DND-41 (cell line): ENCODE measurements at regions not wholly inside any gene's neighbourhood (a gene's known extent, or its start where the extent isn't known, plus 50 kb on each side); places are given as distances from the start of the nearest gene placed in this dataset.

Experiments used
- ATAC-seq: fragments of 200-7000 bp; cut with Tn5 transposase; 3 replicates; pipeline ENCODE4 v1.9.1; 2021; ENCODE audit warnings: low read depth; ENCODE audit not compliant: insufficient read depth
- DNase-seq: peaks from one replicate; pipeline ENCODE4 v3.0.0-alpha.2; 2020
- H2AFZ ChIP-seq: 2 replicates; pipeline ENCODE4 v1.6.0; 2012; ENCODE audit warnings: low read depth, low read length
- H3K27ac ChIP-seq: 2 replicates; pipeline ENCODE4 v1.5.1; 2012; ENCODE audit warnings: low read length, inconsistent platforms
- H3K27me3 ChIP-seq: fragments of 200-600 bp; sonication (generic); 2 replicates; pipeline ENCODE4 v1.6.0; 2012; ENCODE audit warnings: low read length, mild to moderate bottlenecking, inconsistent platforms; ENCODE audit not compliant: insufficient read depth, poor library complexity
- H3K36me3 ChIP-seq: 2 replicates; pipeline ENCODE4 v1.5.1; 2012; ENCODE audit warnings: low read length, inconsistent platforms; ENCODE audit not compliant: insufficient read depth
- H3K4me1 ChIP-seq: 2 replicates; pipeline ENCODE4 v1.5.1; 2012; ENCODE audit warnings: mild to moderate bottlenecking, low read length; ENCODE audit not compliant: insufficient read depth
- H3K4me2 ChIP-seq: 2 replicates; pipeline ENCODE4 v1.6.0; 2012; ENCODE audit warnings: mild to moderate bottlenecking, moderate library complexity, low read length, inconsistent platforms; ENCODE audit not compliant: insufficient read depth
- H3K4me3 ChIP-seq, 2 experiments: fragments of 200-600 bp in 1 of 2; shearing (Covaris generic) in 1 of 2; 2 replicates each; pipeline ENCODE4 v1.5.1; 2012 to 2016; ENCODE audit warnings: inconsistent platforms in 2 of 2, low read length in 2 of 2, mild to moderate bottlenecking in 2 of 2, low read depth in 1 of 2, moderate library complexity in 1 of 2
- H3K79me2 ChIP-seq: 2 replicates; pipeline ENCODE4 v1.6.0; 2012; ENCODE audit warnings: low read length, inconsistent platforms; ENCODE audit not compliant: insufficient read depth
- H3K9ac ChIP-seq: 2 replicates; pipeline ENCODE4 v1.6.0; 2012; ENCODE audit warnings: low read depth, mild to moderate bottlenecking, inconsistent platforms, low read length, moderate library complexity
- H3K9me3 ChIP-seq: 2 replicates; pipeline ENCODE4 v1.5.1; 2012; ENCODE audit warnings: low read length, moderate library complexity, mild to moderate bottlenecking, inconsistent platforms; ENCODE audit not compliant: insufficient read depth, severe bottlenecking
- H4K20me1 ChIP-seq: 2 replicates; pipeline ENCODE4 v1.6.0; 2012; ENCODE audit warnings: low read length; ENCODE audit not compliant: insufficient read depth
- EZH2 ChIP-seq: IDR thresholded peaks from 3 replicates; pipeline ENCODE4 v1.6.1; 2012; ENCODE audit warnings: borderline replicate concordance, low read depth, mild to moderate bottlenecking, moderate library complexity, low read length, inconsistent platforms; ENCODE audit not compliant: severe bottlenecking
- TF ChIP-seq, protein P1 (sequence below): IDR thresholded peaks from 2 replicates; pipeline ENCODE4 v1.5.1; 2012; ENCODE audit warnings: borderline replicate concordance, low read length, moderate library complexity, mild to moderate bottlenecking; ENCODE audit not compliant: poor library complexity, severe bottlenecking; ENCODE audit errors: extremely low read depth

DNA sequence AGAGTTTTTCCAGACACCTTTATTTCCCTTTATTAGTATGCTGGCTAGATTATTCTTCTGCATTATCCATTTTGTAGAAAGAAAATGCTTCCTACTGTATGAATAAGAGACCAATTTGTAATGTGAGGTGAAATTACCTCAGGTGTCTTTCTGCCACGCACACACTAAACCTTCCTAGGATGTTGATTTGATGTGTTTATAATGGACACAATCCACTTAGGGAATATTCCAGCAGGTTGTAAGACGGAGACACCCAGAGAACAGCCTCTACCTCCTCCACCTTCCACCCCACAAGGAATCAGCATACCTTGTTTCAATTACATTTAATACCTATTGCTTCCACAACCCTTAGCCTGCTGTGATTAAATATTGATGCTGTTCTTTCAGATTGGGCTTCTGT, 379.1 kb upstream of the KIRREL3 start:
- H3K9ac ChIP-seq, result no peak overlapping the region
- no peak overlapping the region for H3K4me3 ChIP-seq
- DNase-seq, result no peak
- no peaks in the 10 kb centered on the region for H3K9me3 ChIP-seq
- H3K79me2 ChIP-seq, result no peaks in the 10 kb centered on the region
- H3K36me3 ChIP-seq, result no peaks in the 10 kb centered on the region
- H4K20me1 ChIP-seq, result no peaks in the 10 kb centered on the region
- peaks cover 3% of the 10 kb centered on the region for H3K27me3 ChIP-seq
- H3K27ac ChIP-seq, result no peak overlapping the region
- no peaks in the 10 kb centered on the region for H3K4me1 ChIP-seq
- H2AFZ ChIP-seq, result no peak overlapping the region
- TF ChIP-seq, protein P1, sequence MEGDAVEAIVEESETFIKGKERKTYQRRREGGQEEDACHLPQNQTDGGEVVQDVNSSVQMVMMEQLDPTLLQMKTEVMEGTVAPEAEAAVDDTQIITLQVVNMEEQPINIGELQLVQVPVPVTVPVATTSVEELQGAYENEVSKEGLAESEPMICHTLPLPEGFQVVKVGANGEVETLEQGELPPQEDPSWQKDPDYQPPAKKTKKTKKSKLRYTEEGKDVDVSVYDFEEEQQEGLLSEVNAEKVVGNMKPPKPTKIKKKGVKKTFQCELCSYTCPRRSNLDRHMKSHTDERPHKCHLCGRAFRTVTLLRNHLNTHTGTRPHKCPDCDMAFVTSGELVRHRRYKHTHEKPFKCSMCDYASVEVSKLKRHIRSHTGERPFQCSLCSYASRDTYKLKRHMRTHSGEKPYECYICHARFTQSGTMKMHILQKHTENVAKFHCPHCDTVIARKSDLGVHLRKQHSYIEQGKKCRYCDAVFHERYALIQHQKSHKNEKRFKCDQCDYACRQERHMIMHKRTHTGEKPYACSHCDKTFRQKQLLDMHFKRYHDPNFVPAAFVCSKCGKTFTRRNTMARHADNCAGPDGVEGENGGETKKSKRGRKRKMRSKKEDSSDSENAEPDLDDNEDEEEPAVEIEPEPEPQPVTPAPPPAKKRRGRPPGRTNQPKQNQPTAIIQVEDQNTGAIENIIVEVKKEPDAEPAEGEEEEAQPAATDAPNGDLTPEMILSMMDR, result no peak
- no peak for TF ChIP-seq EZH2
- ATAC-seq, result no peak
- H3K4me2 ChIP-seq, result no peak overlapping the region

DNA sequence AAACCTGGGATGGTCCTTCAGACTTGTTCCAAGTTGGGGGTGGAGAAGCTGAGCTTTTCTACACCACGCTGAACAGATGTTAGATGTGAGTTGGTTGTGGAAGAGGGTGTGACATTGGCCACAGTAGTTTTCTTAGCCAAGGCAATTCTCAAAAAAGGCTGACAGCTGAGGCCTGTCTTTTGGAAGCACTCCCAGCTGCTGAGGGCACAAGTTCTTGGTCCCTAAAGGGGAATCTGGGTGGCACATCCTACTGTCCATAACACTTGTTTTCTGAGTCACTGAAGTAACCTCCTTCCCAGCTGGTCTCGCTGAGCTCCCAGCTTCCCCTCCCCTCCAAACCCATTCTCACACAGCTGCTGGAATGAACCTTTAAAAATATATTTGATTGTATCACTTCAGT, 375.7 kb upstream of the KIRREL3 start:
- no peak for ATAC-seq
- H3K4me2 ChIP-seq, result no peak overlapping the region
- DNase-seq, result no peak
- H2AFZ ChIP-seq, result no peak overlapping the region
- TF ChIP-seq, protein P1, result no peak
- H3K9me3 ChIP-seq, result no peaks in the 10 kb centered on the region
- no peaks in the 10 kb centered on the region for H3K36me3 ChIP-seq
- no peak overlapping the region for H3K27ac ChIP-seq
- no peaks in the 10 kb centered on the region for H4K20me1 ChIP-seq
- no peak overlapping the region for H3K9ac ChIP-seq
- H3K4me1 ChIP-seq, result no peaks in the 10 kb centered on the region
- peaks cover 6% of the 10 kb centered on the region for H3K27me3 ChIP-seq
- H3K4me3 ChIP-seq, result no peak overlapping the region
- no peaks in the 10 kb centered on the region for H3K79me2 ChIP-seq

DNA sequence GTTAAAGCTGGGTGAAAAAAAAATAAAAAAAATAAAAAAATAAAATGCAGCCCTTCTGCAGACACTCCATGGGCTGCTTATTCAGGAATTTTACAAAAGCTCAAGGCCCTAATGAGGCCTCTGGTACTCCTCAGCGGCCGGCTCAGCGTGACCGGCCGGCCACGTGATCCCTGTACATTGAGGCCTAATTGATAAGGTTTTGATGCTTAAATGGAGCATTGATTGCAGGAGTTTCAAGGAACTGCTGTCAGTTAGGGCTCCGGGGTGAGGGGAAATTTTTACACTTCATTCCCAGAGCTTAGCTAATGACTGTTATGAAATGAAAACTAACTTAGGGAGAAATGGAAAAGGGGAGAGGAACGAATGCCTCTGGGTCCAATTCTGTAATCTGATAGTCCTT, 368.8 kb upstream of the KIRREL3 start:
- Histone ChIP-seq H3K79me2 (no peaks in the 10 kb centered on the region), H2AFZ (no peak overlapping the region)
- no peak for TF ChIP-seq EZH2

DNA sequence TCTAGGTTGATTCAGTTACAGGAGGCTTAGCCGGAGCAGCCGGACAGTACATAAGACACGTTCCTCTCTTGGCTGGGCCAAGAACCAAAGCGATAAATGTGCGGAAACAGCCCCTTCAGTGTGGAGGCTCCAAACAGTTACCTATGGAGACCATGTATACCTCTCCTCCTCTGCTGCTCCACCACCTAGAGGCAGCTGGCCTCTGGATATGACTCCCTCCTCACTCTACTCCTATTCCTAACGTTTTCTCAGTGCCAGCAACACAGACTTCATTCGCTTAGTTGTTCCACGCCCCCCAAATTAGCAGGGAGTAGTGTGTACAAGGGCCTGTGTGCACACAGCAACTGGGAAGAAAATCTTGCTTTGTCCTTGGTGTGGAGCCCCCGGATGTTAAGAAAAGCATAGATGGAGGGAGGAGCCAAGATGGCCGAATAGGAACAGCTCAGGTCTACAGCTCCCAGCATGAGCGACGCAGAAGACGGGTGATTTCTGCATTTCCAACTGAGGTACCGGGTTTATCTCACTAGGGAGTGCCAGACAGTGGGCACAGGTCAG, 362.3 kb upstream of the KIRREL3 start:
- TF ChIP-seq EZH2, result no peak
- H3K27ac ChIP-seq, result no peak overlapping the region
- H3K79me2 ChIP-seq, result no peaks in the 10 kb centered on the region
- H3K9ac ChIP-seq, result no peak overlapping the region
- no peaks in the 10 kb centered on the region for H3K4me1 ChIP-seq
- no peak overlapping the region for H2AFZ ChIP-seq
- no peaks in the 10 kb centered on the region for H3K9me3 ChIP-seq
- H3K4me2 ChIP-seq, result no peak overlapping the region
- H3K27me3 ChIP-seq, result no peaks in the 10 kb centered on the region
- no peak for ATAC-seq
- no peak overlapping the region for H3K4me3 ChIP-seq
- no peaks in the 10 kb centered on the region for H3K36me3 ChIP-seq
- no peak for DNase-seq
- no peaks in the 10 kb centered on the region for H4K20me1 ChIP-seq

More for the DNA sequence above, 368.8 kb upstream of the KIRREL3 start:
- DNase-seq (no peak), ATAC-seq (no peak)
- Histone ChIP-seq H3K4me1 (no peaks in the 10 kb centered on the region), H4K20me1 (no peaks in the 10 kb centered on the region), H3K27me3 (peaks cover 3% of the 10 kb centered on the region), H3K36me3 (no peaks in the 10 kb centered on the region), H3K4me2 (no peak overlapping the region), H3K4me3 (no peak overlapping the region), H3K9ac (no peak overlapping the region), H3K9me3 (no peaks in the 10 kb centered on the region), H3K27ac (no peak overlapping the region)
